GM19023 (cell line): ENCODE measurements at regions not wholly inside any gene's neighbourhood (a gene's known extent, or its start where the extent isn't known, plus 50 kb on each side); places are given as distances from the start of the nearest gene placed in this dataset.
A peak's percentile ranks its signal among the peaks of the same experiment; 100 is the strongest.
"Not testable (repeated sequence)": the region's sequence is repeated elsewhere in the genome, so short reads cannot be mapped to it uniquely, and the experiment has no call there.

Experiments
- ATAC-seq: cut with Tn5 transposase; IDR thresholded peaks from one replicate; pipeline ENCODE4 v1.9.1; 2021; ENCODE audit warnings: mild to moderate bottlenecking, moderate library complexity; ENCODE audit not compliant: unreplicated experiment

- no peak for ATAC-seq
Observed at GRCh38 chr10:22825841-22826240, 102.0 kb upstream of the ARMC3 start.

- no peak for ATAC-seq
Observed at GRCh38 chr10:22824984-22825383, 102.9 kb upstream of the ARMC3 start.

- ATAC-seq: no peak
Observed at GRCh38 chr10:22824520-22824919, 103.3 kb upstream of the ARMC3 start.

- ATAC-seq: peak; percentile 77
Observed at GRCh38 chr10:22823109-22823508, 104.7 kb upstream of the ARMC3 start.

- ATAC-seq: not testable (repeated sequence)
Observed at GRCh38 chr10:22821921-22822320, 105.9 kb upstream of the ARMC3 start.

GRCh38 chr10:22821501-22821900, 106.4 kb upstream of the ARMC3 start:
- ATAC-seq: no peak

- ATAC-seq: no peak
Observed at GRCh38 chr10:22816298-22816653, 101.9 kb upstream of the PIP4K2A start.

GRCh38 chr10:22810643-22811465, 96.5 kb upstream of the PIP4K2A start:
- no peak for ATAC-seq

DNA sequence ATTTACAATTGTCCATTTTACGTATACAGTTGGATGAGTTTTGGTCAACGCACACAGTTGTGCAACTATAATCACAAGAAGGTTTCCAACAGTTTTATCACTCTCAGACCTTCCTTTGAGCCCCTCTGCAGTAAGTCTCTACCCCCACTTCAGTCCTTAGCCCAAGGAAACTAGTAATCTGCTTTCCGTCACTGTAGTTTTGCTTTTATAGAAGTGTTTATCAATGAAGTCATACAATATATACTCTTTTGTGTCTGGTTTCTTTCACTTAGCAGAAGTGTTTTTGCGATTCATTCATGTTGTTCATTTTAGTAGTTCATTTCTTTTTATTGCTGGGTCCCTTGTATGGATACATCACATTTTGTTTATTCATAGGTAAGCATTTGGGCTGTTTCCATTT, 92.9 kb upstream of the PIP4K2A start:
- ATAC-seq: no peak

GRCh38 chr10:22805304-22805703, 90.9 kb upstream of the PIP4K2A start:
- no peak for ATAC-seq

GRCh38 chr10:22803261-22803885, 89.0 kb upstream of the PIP4K2A start:
- no peak for ATAC-seq

DNA sequence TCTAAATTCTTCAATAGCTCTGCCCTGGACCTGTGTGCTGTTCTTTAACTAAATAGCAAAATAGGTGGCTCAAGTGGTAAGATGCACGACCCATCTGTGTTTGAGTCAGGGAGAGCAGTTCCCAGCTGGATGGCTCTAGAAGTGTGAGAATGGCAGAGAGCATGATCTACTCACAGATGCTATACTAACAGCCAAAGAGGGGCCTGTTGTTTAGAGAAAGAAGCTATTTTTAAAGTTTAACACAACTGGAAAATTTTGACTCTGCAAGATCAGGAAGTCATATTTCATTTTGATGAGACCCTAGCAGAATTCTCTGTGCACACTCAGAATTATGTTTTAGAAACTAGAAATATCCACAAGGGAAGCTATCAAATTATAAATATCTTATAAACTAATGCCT, 87.4 kb upstream of the PIP4K2A start:
- no peak for ATAC-seq

- ATAC-seq: not testable (repeated sequence)
Observed at GRCh38 chr10:22797796-22798195, 83.4 kb upstream of the PIP4K2A start.

GRCh38 chr10:22795546-22795945, 81.2 kb upstream of the PIP4K2A start:
- no peak for ATAC-seq

DNA sequence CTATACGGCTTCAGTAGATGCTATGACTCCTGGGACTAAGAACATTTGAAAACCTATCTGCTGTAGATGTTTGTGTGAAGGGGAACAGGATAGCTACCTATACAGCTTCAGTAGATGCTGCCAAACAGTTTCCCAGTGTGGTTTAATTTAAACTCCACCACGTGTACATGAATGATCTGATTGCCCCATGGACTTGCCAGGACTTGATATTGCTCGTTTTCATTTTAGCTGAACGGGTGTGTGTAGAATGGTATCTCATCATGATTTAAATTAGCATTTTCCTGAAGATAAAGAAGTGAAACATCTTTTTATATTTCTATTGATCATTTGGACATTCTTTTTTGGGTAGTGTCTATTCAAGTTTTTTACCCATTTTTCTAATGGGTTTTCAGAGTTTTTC, 77.8 kb upstream of the PIP4K2A start:
- no peak for ATAC-seq

DNA sequence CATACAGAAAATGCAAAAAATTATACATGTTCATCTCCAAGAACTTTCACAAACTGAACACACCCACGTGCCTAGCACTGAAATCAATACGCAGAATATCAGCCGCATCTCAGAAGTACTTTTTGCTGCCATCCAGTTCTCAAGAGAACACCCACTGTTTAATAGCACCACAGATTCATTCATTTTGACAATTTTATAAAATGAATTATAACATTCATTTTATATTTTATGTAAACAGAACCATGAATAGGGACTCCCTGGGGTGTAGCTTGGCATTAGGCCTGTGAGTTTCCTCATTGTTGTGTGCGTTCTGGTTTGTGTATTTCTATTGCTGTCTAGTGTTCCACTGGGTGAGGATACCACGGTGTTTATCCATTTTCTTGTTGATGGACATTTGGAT, 77.3 kb upstream of the PIP4K2A start:
- no peak for ATAC-seq

DNA sequence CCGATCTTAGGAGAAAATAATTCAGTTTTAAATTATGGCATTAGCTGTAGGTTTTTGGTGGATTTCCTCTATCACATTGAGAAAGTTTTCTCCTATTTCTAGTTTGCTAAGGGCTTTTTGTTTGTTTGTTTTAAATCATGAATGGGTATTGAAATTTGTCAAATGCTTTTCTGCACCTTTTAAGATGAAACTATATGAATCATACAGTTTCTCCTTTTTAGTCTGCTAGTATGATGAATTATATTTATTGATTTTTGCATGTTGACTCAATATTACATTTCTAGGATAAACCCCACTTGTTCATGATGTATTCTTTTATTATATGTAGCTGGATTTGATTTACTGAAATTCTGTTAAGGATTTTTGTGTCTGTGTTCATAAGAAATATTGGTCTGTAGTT, 70.3 kb upstream of the PIP4K2A start:
- no peak for ATAC-seq

- no peak for ATAC-seq
Observed at GRCh38 chr10:22783807-22784206, 69.4 kb upstream of the PIP4K2A start.

- no peak for ATAC-seq
Observed at GRCh38 chr10:22780474-22780885, 66.1 kb upstream of the PIP4K2A start.

DNA sequence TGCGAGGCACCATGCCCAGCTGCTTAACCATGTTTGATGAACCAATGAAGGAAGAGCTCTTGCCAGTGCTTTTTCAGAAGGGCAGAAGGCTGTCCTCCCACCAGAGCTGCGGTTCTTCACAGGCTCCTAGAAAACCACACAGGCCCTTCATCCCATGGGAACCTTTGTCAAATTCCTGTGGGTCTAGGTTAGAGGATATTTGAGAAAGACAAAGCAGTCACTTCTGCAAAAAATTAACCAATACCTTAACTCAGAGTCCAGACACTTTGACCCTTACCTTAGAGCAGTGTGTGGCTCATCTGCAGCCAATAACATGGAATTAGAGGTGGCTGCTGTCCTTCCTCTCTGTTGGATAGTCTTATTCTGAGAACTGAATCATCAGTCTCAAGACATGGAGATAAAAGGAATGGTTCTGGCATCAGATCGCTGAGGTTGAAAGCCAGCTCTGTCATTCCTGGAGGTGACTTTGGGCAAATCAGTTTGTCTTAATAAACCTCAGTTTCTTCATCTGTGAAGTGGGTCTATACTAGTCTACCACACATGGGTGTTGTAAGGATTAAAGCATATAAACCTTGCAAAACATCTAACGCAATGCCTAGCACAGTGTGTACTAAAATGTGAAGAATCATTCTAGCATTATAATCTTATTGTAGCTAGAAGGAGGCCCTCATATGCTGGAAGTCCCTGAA, 65.1 kb upstream of the PIP4K2A start:
- no peak for ATAC-seq

DNA sequence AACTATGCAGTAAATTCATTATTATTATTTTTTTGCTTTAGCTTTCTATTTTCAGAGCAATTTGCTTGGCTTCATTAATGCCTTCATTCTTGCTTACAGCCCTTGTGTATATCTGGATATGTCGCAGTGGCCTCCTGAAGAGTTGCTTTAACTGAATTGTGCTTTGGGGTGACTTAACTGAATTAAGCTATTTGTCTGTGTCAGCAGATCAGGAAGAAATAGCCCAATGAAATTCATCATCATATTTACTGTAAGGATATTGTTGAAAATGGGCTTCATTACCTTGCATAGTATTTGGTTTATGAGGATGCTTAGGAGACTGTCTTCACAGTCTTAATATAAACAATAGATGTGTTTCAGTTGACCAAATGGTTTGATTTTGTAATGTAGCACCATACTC, 59.7 kb upstream of the PIP4K2A start:
- ATAC-seq: no peak

- ATAC-seq: not testable (repeated sequence)
Observed at GRCh38 chr10:22771631-22772030, 57.3 kb upstream of the PIP4K2A start.
